ENCODE measurements at regions not wholly inside any gene's neighbourhood (a gene's known extent, or its start where the extent isn't known, plus 50 kb on each side); places are given as distances from the start of the nearest gene placed in this dataset.

- no peak for DNase-seq (ENCODE audit: low spot score)
Observed at GRCh38 chr1:42034426-42034825, 115.7 kb upstream of the HIVEP3 start.

- DNase-seq (ENCODE audit: low spot score) = no peak
Observed at GRCh38 chr1:42033629-42034028, 114.9 kb upstream of the HIVEP3 start.

GRCh38 chr1:42017730-42018129 is 99.0 kb upstream of the HIVEP3 start:
- no peak for DNase-seq (ENCODE audit: low spot score)

- no peak for DNase-seq (ENCODE audit: low spot score)
Observed at GRCh38 chr1:42017259-42017658, 98.5 kb upstream of the HIVEP3 start.

GRCh38 chr1:42014823-42015222 is 96.1 kb upstream of the HIVEP3 start:
- DNase-seq (ENCODE audit: low spot score) = no peak

GRCh38 chr1:42013881-42014470 is 95.3 kb upstream of the HIVEP3 start:
- no peak for DNase-seq (ENCODE audit: low spot score)

GRCh38 chr1:42012852-42013251 is 94.1 kb upstream of the HIVEP3 start:
- DNase-seq (ENCODE audit: low spot score) = no peak

- no peak for DNase-seq (ENCODE audit: low spot score)
Observed at GRCh38 chr1:42010381-42010780, 91.7 kb upstream of the HIVEP3 start.

- DNase-seq (ENCODE audit: low spot score) = no peak
Observed at GRCh38 chr1:42008264-42008663, 89.5 kb upstream of the HIVEP3 start.

GRCh38 chr1:42006836-42007235 is 88.1 kb upstream of the HIVEP3 start:
- DNase-seq (ENCODE audit: low spot score) = no peak

GRCh38 chr1:42006093-42006492 is 87.4 kb upstream of the HIVEP3 start:
- DNase-seq (ENCODE audit: low spot score) = no peak

GRCh38 chr1:42005530-42005929 is 86.8 kb upstream of the HIVEP3 start:
- no peak for DNase-seq (ENCODE audit: low spot score)

GRCh38 chr1:42004860-42005259 is 86.1 kb upstream of the HIVEP3 start:
- no peak for DNase-seq (ENCODE audit: low spot score)

- no peak for DNase-seq (ENCODE audit: low spot score)
Observed at GRCh38 chr1:42004322-42004721, 85.6 kb upstream of the HIVEP3 start.

- DNase-seq (ENCODE audit: low spot score) = peak; percentile 33
Observed at GRCh38 chr1:42003433-42003832, 84.7 kb upstream of the HIVEP3 start.

- no peak for DNase-seq (ENCODE audit: low spot score)
Observed at GRCh38 chr1:42002220-42002619, 83.5 kb upstream of the HIVEP3 start.

GRCh38 chr1:42000766-42001165 is 82.0 kb upstream of the HIVEP3 start:
- DNase-seq (ENCODE audit: low spot score) = no peak

GRCh38 chr1:41999884-42000283 is 81.2 kb upstream of the HIVEP3 start:
- DNase-seq (ENCODE audit: low spot score) = no peak

GRCh38 chr1:41998250-41998649 is 79.5 kb upstream of the HIVEP3 start:
- DNase-seq (ENCODE audit: low spot score) = no peak

- no peak for DNase-seq (ENCODE audit: low spot score)
Observed at GRCh38 chr1:41997153-41997552, 78.4 kb upstream of the HIVEP3 start.

GRCh38 chr1:41995441-41996130 is 76.9 kb upstream of the HIVEP3 start:
- no peak for DNase-seq (ENCODE audit: low spot score)

GRCh38 chr1:41994195-41994894 is 75.6 kb upstream of the HIVEP3 start:
- no peak for DNase-seq (ENCODE audit: low spot score)

GRCh38 chr1:41983451-41983850 is 64.7 kb upstream of the HIVEP3 start:
- DNase-seq (ENCODE audit: low spot score) = no peak

GRCh38 chr1:41981796-41982195 is 63.1 kb upstream of the HIVEP3 start:
- no peak for DNase-seq (ENCODE audit: low spot score)

Measured in LoVo (cell line).